Mesenchymal stem cell (in vitro differentiated cells and primary cell): ENCODE measurements at regions not wholly inside any gene's neighbourhood (a gene's known extent, or its start where the extent isn't known, plus 50 kb on each side); places are given as distances from the start of the nearest gene placed in this dataset.

Experiments used
- DNase-seq: peaks from one replicate; pipeline ENCODE4 v3.0.0-alpha.2; 2013
- H2AFZ ChIP-seq: one replicate; pipeline ENCODE4 v1.6.1; 2013; ENCODE audit warnings: low read depth, mild to moderate bottlenecking, control low read depth, inconsistent platforms, low read length, moderate library complexity
- H2AK5ac ChIP-seq: 2 replicates; pipeline ENCODE4 v1.6.1; 2013; ENCODE audit warnings: low read length, moderate library complexity, mild to moderate bottlenecking, inconsistent platforms; ENCODE audit not compliant: severe bottlenecking
- H2BK120ac ChIP-seq: one replicate; pipeline ENCODE4 v1.6.1; 2013; ENCODE audit warnings: low read depth, mild to moderate bottlenecking, inconsistent platforms, low read length, moderate library complexity
- H2BK12ac ChIP-seq, 2 experiments: one replicate each; pipeline ENCODE4 v1.6.1; 2013; ENCODE audit warnings: inconsistent platforms in 2 of 2, low read length in 2 of 2, mild to moderate bottlenecking in 2 of 2, moderate library complexity in 2 of 2, control low read depth in 1 of 2
- H2BK15ac ChIP-seq: one replicate; pipeline ENCODE4 v1.6.1; 2013; ENCODE audit warnings: mild to moderate bottlenecking, low read depth, inconsistent platforms; ENCODE audit not compliant: poor library complexity, severe bottlenecking
- H2BK5ac ChIP-seq: 2 replicates; pipeline ENCODE4 v1.6.1; 2013; ENCODE audit warnings: low read depth, mild to moderate bottlenecking, low read length, control low read depth, inconsistent platforms; ENCODE audit not compliant: poor library complexity, severe bottlenecking
- H3K14ac ChIP-seq, 2 experiments: one replicate each; pipeline ENCODE4 v1.6.1; 2013; ENCODE audit warnings: inconsistent platforms in 2 of 2, low read length in 2 of 2, control low read depth in 1 of 2, mild to moderate bottlenecking in 1 of 2, moderate library complexity in 1 of 2
- H3K18ac ChIP-seq, 2 experiments: one replicate each; pipeline ENCODE4 v1.6.1; 2013; ENCODE audit warnings: inconsistent platforms in 2 of 2, low read length in 2 of 2, control low read depth in 1 of 2, low read depth in 1 of 2, mild to moderate bottlenecking in 1 of 2
- H3K23ac ChIP-seq, 2 experiments: one replicate each; pipeline ENCODE4 v1.6.1; 2013; ENCODE audit warnings: inconsistent platforms in 2 of 2, low read length in 2 of 2, mild to moderate bottlenecking in 2 of 2, moderate library complexity in 2 of 2, control low read depth in 1 of 2
- H3K27ac ChIP-seq: 2 replicates; pipeline ENCODE4 v1.5.1; 2013; ENCODE audit warnings: mild to moderate bottlenecking, moderate library complexity, low read length, control low read depth, inconsistent platforms; ENCODE audit not compliant: poor library complexity, severe bottlenecking
- H3K27me3 ChIP-seq, 2 experiments: 2 replicates each; pipeline versions ENCODE4 v1.6.1 to v1.7.0; 2013; ENCODE audit warnings: low read length in 2 of 2, mild to moderate bottlenecking in 2 of 2, moderate library complexity in 2 of 2, control low read depth in 1 of 2, inconsistent platforms in 1 of 2; ENCODE audit not compliant: control insufficient read depth in 1 of 2, insufficient read depth in 1 of 2
- H3K36me3 ChIP-seq, 2 experiments: 2 replicates each; pipeline versions ENCODE4 v1.6.1 to v1.7.0; 2013; ENCODE audit warnings: low read length in 2 of 2, control low read depth in 1 of 2, inconsistent platforms in 1 of 2, low read depth in 1 of 2, mild to moderate bottlenecking in 1 of 2; ENCODE audit not compliant: insufficient read depth in 2 of 2, control insufficient read depth in 1 of 2
- H3K4ac ChIP-seq, 2 experiments: one replicate each; pipeline ENCODE4 v1.6.1; 2013; ENCODE audit warnings: inconsistent platforms in 2 of 2, low read length in 2 of 2, mild to moderate bottlenecking in 2 of 2, moderate library complexity in 2 of 2, control low read depth in 1 of 2, low read depth in 1 of 2
- H3K4me1 ChIP-seq: 2 replicates; pipeline ENCODE4 v1.6.1; 2013; ENCODE audit warnings: low read depth, low read length, control low read depth; ENCODE audit not compliant: control insufficient read depth, insufficient read depth
- H3K4me2 ChIP-seq: 2 replicates; pipeline ENCODE4 v1.6.1; 2013; ENCODE audit warnings: low read length, mild to moderate bottlenecking, inconsistent platforms; ENCODE audit not compliant: poor library complexity, severe bottlenecking
- H3K4me3 ChIP-seq, 2 experiments: 2 replicates each; pipeline versions ENCODE4 v1.5.1 to v1.7.0; 2013; ENCODE audit warnings: low read length in 2 of 2, mild to moderate bottlenecking in 2 of 2, control low read depth in 1 of 2, low read depth in 1 of 2; ENCODE audit not compliant: insufficient read depth in 1 of 2
- H3K79me1 ChIP-seq: replicated peaks from 2 replicates; pipeline ENCODE4 v1.6.1; 2013; ENCODE audit warnings: mild to moderate bottlenecking, control low read depth, low read length, inconsistent platforms; ENCODE audit not compliant: poor library complexity, severe bottlenecking
- H3K9ac ChIP-seq: 2 replicates; pipeline ENCODE4 v1.7.0; 2013; ENCODE audit warnings: mild to moderate bottlenecking, low read length, moderate library complexity
- H3K9me3 ChIP-seq: 2 replicates; pipeline ENCODE4 v1.7.0; 2013; ENCODE audit warnings: mild to moderate bottlenecking, low read length; ENCODE audit not compliant: control insufficient read depth
- H4K8ac ChIP-seq: one replicate; pipeline ENCODE4 v1.6.1; 2013; ENCODE audit warnings: inconsistent platforms, mild to moderate bottlenecking, low read length, moderate library complexity
- H4K91ac ChIP-seq: one replicate; pipeline ENCODE4 v1.6.1; 2013; ENCODE audit warnings: mild to moderate bottlenecking, low read length, inconsistent platforms
- WGBS: methylation state at CpG from one replicate; pipeline ENCODE4 v1.1.7; 2013; ENCODE audit warnings: mixed read lengths; 5-methylcytosine and 5-hydroxymethylcytosine counted together

GRCh38 chr4:62226082-62226481 lies 1026.0 kb downstream of the ADGRL3 start:
- whole genome bisulfite sequencing = 71% methylated on average over 3 of the region's 3 CpGs
- H2BK12ac ChIP-seq = no peak overlapping the region
- H3K27me3 ChIP-seq = no peaks in the 10 kb centered on the region
- H2AK5ac ChIP-seq = no peak overlapping the region
- H2BK15ac ChIP-seq = no peak overlapping the region
- H3K4me2 ChIP-seq = no peak overlapping the region
- H3K9ac ChIP-seq = no peak overlapping the region
- no peak overlapping the region for H3K4me3 ChIP-seq
- no peak overlapping the region for H4K8ac ChIP-seq
- no peak overlapping the region for H2BK5ac ChIP-seq
- no peak overlapping the region for H3K14ac ChIP-seq
- H3K9me3 ChIP-seq = no peaks in the 10 kb centered on the region
- no peak overlapping the region for H4K91ac ChIP-seq
- no peak overlapping the region for H2BK120ac ChIP-seq
- H3K27ac ChIP-seq = no peak overlapping the region
- H3K18ac ChIP-seq = no peak overlapping the region
- H3K36me3 ChIP-seq = no peaks in the 10 kb centered on the region
- no peak for DNase-seq
- no peaks in the 10 kb centered on the region for H3K79me1 ChIP-seq
- no peak overlapping the region for H2AFZ ChIP-seq
- no peak overlapping the region for H3K4ac ChIP-seq
- H3K4me1 ChIP-seq = no peaks in the 10 kb centered on the region
- H3K23ac ChIP-seq = no peak overlapping the region

DNA sequence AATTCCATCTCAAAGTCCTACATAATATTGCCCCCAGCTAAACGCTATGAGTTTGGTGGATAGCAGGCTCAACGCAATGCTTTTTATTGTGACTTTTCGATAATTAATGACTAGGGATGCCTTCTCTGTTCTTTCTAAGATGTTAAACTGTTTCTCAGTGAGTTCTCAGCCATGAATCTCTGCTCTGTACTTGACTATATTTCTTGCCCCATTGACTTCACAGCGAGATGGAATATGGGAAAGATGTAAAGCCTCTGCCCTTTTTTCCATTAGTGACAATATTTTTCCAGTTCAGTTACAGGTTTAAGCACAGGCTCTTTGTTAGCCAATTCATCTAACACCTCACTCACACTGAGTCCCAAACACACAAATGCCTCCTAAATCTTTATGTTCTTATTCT lies 1022.0 kb downstream of the ADGRL3 start:
- Histone ChIP-seq H2AK5ac (no peak overlapping the region), H4K8ac (no peak overlapping the region), H2BK12ac (no peak overlapping the region), H2BK120ac (no peak overlapping the region), H3K4me3 (no peak overlapping the region), H3K9me3 (no peaks in the 10 kb centered on the region), H3K27me3 (no peaks in the 10 kb centered on the region), H3K79me1 (no peaks in the 10 kb centered on the region), H3K27ac (no peak overlapping the region), H3K36me3 (no peaks in the 10 kb centered on the region), H3K4me2 (no peak overlapping the region), H2AFZ (no peak overlapping the region), H3K4ac (no peak overlapping the region), H3K23ac (no peak overlapping the region), H3K18ac (no peak overlapping the region), H2BK5ac (no peak overlapping the region), H2BK15ac (no peak overlapping the region), H3K9ac (no peak overlapping the region), H3K4me1 (no peaks in the 10 kb centered on the region), H3K14ac (no peak overlapping the region), H4K91ac (no peak overlapping the region)
- 93% methylated on average over 4 of the region's 4 CpGs for WGBS
- DNase-seq = no peak

DNA sequence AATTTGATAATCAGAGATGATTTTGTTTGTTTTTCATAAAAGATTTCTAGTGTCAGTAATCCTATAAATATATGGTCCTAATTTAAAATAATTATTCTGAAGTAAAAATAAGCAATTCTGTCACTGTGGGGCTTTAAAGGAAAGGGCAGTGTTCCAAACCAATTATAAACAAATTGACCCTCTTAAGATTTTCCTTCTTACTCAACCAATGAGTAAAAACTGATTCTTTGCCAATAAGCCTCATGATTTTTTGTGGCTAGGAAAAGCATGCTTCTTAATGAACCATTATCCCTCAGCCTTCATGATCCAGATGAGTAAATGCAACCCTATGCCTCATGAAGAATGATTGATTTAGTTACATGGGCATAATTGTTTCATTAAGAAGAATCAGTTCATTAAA lies 1010.4 kb downstream of the ADGRL3 start:
- Histone ChIP-seq H4K91ac (no peak overlapping the region), H2BK12ac (no peak overlapping the region), H3K23ac (no peak overlapping the region), H2BK5ac (no peak overlapping the region), H3K4me3 (no peak overlapping the region), H2BK15ac (no peak overlapping the region), H2AFZ (no peak overlapping the region), H3K9ac (no peak overlapping the region), H3K9me3 (no peaks in the 10 kb centered on the region), H3K27ac (no peak overlapping the region), H2AK5ac (no peak overlapping the region), H3K14ac (no peak overlapping the region), H3K4me2 (no peak overlapping the region), H3K4ac (no peak overlapping the region), H3K4me1 (no peaks in the 10 kb centered on the region), H4K8ac (no peak overlapping the region), H2BK120ac (no peak overlapping the region), H3K27me3 (no peaks in the 10 kb centered on the region), H3K79me1 (no peaks in the 10 kb centered on the region), H3K18ac (no peak overlapping the region), H3K36me3 (no peaks in the 10 kb centered on the region)
- peak; percentile 4 for DNase-seq

DNA sequence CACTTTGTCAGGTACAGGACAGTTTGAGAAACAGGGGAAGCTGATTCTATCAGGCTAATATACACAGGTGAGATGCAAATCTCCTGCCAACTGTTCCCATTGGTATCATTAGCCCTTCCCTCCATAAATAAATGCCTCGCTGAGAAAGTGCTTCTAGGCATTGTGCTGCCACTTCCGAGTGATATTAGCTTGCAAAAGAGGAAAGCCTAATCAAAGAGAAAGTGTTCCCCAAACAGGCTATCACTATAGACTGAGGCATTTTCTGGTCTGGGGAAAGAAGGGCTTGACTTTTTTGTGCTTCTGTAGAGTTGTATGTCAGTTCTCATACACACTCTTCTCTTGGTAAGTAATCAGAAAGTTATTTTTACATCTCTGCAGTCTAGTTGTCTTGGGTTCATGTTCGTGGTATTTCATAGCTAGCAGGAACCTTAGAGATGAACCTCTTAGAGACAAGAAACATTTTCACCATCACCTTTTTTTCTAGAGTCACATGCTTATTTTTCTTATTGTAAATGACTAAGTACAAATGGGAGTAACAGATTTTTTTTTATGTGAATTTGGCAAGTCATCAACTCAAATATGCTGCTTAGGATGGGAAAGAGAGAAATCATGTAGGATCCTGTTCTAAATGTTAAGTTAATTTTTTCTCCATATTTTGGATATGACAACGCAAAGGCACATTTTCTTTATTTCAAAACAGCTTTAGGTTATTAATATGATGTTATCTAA lies 1009.8 kb downstream of the ADGRL3 start:
- no peak overlapping the region for H4K8ac ChIP-seq
- H4K91ac ChIP-seq = no peak overlapping the region
- no peak overlapping the region for H2BK120ac ChIP-seq
- H3K23ac ChIP-seq = no peak overlapping the region
- DNase-seq = no peak
- no peak overlapping the region for H3K4me3 ChIP-seq
- H3K4ac ChIP-seq = no peak overlapping the region
- H2AFZ ChIP-seq = no peak overlapping the region
- no peaks in the 10 kb centered on the region for H3K9me3 ChIP-seq
- no peaks in the 10 kb centered on the region for H3K4me1 ChIP-seq
- no peak overlapping the region for H3K4me2 ChIP-seq
- H3K14ac ChIP-seq = no peak overlapping the region
- no peak overlapping the region for H3K18ac ChIP-seq
- H2AK5ac ChIP-seq = no peak overlapping the region
- H2BK15ac ChIP-seq = no peak overlapping the region
- H2BK12ac ChIP-seq = no peak overlapping the region
- no peaks in the 10 kb centered on the region for H3K36me3 ChIP-seq
- H2BK5ac ChIP-seq = no peak overlapping the region
- WGBS = 64% methylated on average over 2 of the region's 4 CpGs
- H3K79me1 ChIP-seq = no peaks in the 10 kb centered on the region
- H3K27me3 ChIP-seq = no peaks in the 10 kb centered on the region
- no peak overlapping the region for H3K9ac ChIP-seq
- H3K27ac ChIP-seq = no peak overlapping the region
